Thyroid gland (tissue), 4 donors: ENCODE measurements at regions not wholly inside any gene's neighbourhood (a gene's known extent, or its start where the extent isn't known, plus 50 kb on each side); places are given as distances from the start of the nearest gene placed in this dataset.

Source experiments
- DNase-seq, 2 donors: peaks; one replicate each; pipeline ENCODE4 v3.0.0-alpha.2; 2019
- H3K27ac ChIP-seq, 3 donors: fragments of 200-600 bp; sonication (generic); 1 replicate in 2 of 3; 2 replicates in 1 of 3; pipeline ENCODE4 v1.5.1; 2016 to 2019; ENCODE audit warnings: mild to moderate bottlenecking in 1 of 3, moderate library complexity in 1 of 3
- H3K27me3 ChIP-seq: fragments of 200-600 bp; sonication (generic); one replicate; pipeline ENCODE4 v1.5.1; 2019
- H3K36me3 ChIP-seq, 2 donors: fragments of 200-600 bp; sonication (generic); one replicate each; pipeline ENCODE4 v1.5.1; 2016 to 2019
- H3K4me1 ChIP-seq, 2 donors: fragments of 200-600 bp; sonication (generic); one replicate each; pipeline ENCODE4 v1.5.1; 2017 to 2019
- H3K4me3 ChIP-seq, 3 donors: fragments of 200-600 bp; sonication (generic); replicated peaks in 1 of 3; 1 replicate in 2 of 3; 2 replicates in 1 of 3; pipeline ENCODE4 v1.5.1; 2016; ENCODE audit warnings: mild to moderate bottlenecking in 1 of 3
- H3K9me3 ChIP-seq: fragments of 200-600 bp; sonication (generic); one replicate; pipeline ENCODE4 v1.5.1; 2017
- CTCF ChIP-seq, 6 experiments: fragments of 200-600 bp in 3 of 6; fragments of 450-650 bp in 3 of 6; sonication (generic) in 3 of 6; IDR thresholded peaks; one replicate each; pipeline ENCODE4 v1.5.1; 2016 to 2019; ENCODE audit warnings: antibody characterized with exemption in 6 of 6, mild to moderate bottlenecking in 2 of 6, inconsistent platforms in 1 of 6, moderate library complexity in 1 of 6
- POLR2A ChIP-seq, 2 donors: fragments of 450-650 bp; IDR thresholded peaks; one replicate each; pipeline ENCODE4 v1.6.1; 2017; ENCODE audit warnings: antibody characterized with exemption in 2 of 2, mild to moderate bottlenecking in 2 of 2, moderate library complexity in 1 of 2
- whole genome bisulfite sequencing, 2 donors: methylation state at CpG; one replicate each; pipeline ENCODE4 v1.1.5; 2017; 5-methylcytosine and 5-hydroxymethylcytosine counted together
- intact Hi-C: fragments of 100-400 bp; cut with DNase I; formaldehyde crosslinking; loops from one replicate; pipeline ENCODE4 v1.15.1; 2023

- TF ChIP-seq CTCF (IDR thresholded peaks at IDR 0.05), result no peak
- TF ChIP-seq POLR2A (IDR thresholded peaks at IDR 0.05), result no peak
- Histone ChIP-seq H3K36me3 (no peaks in the 10 kb centered on the region), H3K27me3 (no peaks in the 10 kb centered on the region), H3K4me1 (peaks cover 6 to 32% of the 10 kb centered on the region in 2 donors), H3K4me3 (no peak overlapping the region), H3K27ac (no peak overlapping the region), H3K9me3 (no peaks in the 10 kb centered on the region)
- intact Hi-C loops, result no loop called here
- DNase-seq, result peak; percentile 60
- 81 to 86% methylated on average over 1 of the region's 1 CpG for WGBS, 2 donors
These were observed 54.6 kb downstream of the ZFP36L2 start for GRCh38 chr2:43171789-43172188.

GRCh38 chr2:43170405-43171105, 55.9 kb downstream of the ZFP36L2 start:
- H3K9me3 ChIP-seq, result no peaks in the 10 kb centered on the region
- intact Hi-C loops, result no loop called here
- no peaks in the 10 kb centered on the region for H3K36me3 ChIP-seq
- 81 to 86% methylated on average over 14 to 21 of the region's 21 CpGs for WGBS, 2 donors
- no peak for DNase-seq
- H3K4me3 ChIP-seq, result no peak overlapping the region
- no peaks in the 10 kb centered on the region for H3K27me3 ChIP-seq
- peak overlapping the region in 1 of 3 donors; percentile 50 for H3K27ac ChIP-seq
- no peak for TF ChIP-seq POLR2A (IDR thresholded peaks at IDR 0.05)
- no peak for TF ChIP-seq CTCF (IDR thresholded peaks at IDR 0.05)
- peaks cover 6 to 32% of the 10 kb centered on the region in 2 donors for H3K4me1 ChIP-seq

- DNase-seq, result no peak
- H3K36me3 ChIP-seq, result no peaks in the 10 kb centered on the region
- no peaks in the 10 kb centered on the region for H3K9me3 ChIP-seq
- H3K4me3 ChIP-seq, result no peak overlapping the region
- intact Hi-C loops, result no loop called here
- H3K27me3 ChIP-seq, result no peaks in the 10 kb centered on the region
- H3K4me1 ChIP-seq, result peaks cover 6 to 32% of the 10 kb centered on the region in 2 donors
- H3K27ac ChIP-seq, result peak overlapping the region in 2 of 3 donors; percentile 45 to 50
- TF ChIP-seq CTCF (IDR thresholded peaks at IDR 0.05) (peak in 2 of 6 experiments; percentile 6 to 40), POLR2A (IDR thresholded peaks at IDR 0.05) (no peak)
- WGBS, 2 donors, result 57 to 77% methylated on average over 9 of the region's 9 CpGs
These were observed 56.4 kb downstream of the ZFP36L2 start for GRCh38 chr2:43169987-43170386.

- no peaks in the 10 kb centered on the region for H3K36me3 ChIP-seq
- peaks cover 6 to 32% of the 10 kb centered on the region in 2 donors for H3K4me1 ChIP-seq
- intact Hi-C loops, result no loop called here
- H3K27me3 ChIP-seq, result no peaks in the 10 kb centered on the region
- no peak overlapping the region for H3K4me3 ChIP-seq
- peak; percentile 37 to 51 for DNase-seq
- TF ChIP-seq CTCF (IDR thresholded peaks at IDR 0.05), result no peak
- peak overlapping the region; percentile 44 to 50 (median 45) for H3K27ac ChIP-seq
- 61 to 79% methylated on average over 15 to 24 of the region's 24 CpGs for WGBS, 2 donors
- no peaks in the 10 kb centered on the region for H3K9me3 ChIP-seq
These were observed 57.1 kb downstream of the ZFP36L2 start for GRCh38 chr2:43169099-43169945.

GRCh38 chr2:43168016-43168369, 58.4 kb downstream of the ZFP36L2 start:
- Histone ChIP-seq H3K4me3 (no peak overlapping the region), H3K27ac (peak overlapping the region in 1 of 3 donors; percentile 23), H3K9me3 (no peaks in the 10 kb centered on the region), H3K27me3 (no peaks in the 10 kb centered on the region), H3K36me3 (no peaks in the 10 kb centered on the region), H3K4me1 (peaks cover 6 to 32% of the 10 kb centered on the region in 2 donors)
- TF ChIP-seq POLR2A (IDR thresholded peaks at IDR 0.05) (no peak), CTCF (IDR thresholded peaks at IDR 0.05) (no peak)
- DNase-seq, result no peak
- 83% methylated on average over 1 of the region's 1 CpG; no CpG with 5 or more reads in 1 of the 2 donors for WGBS, 2 donors
- intact Hi-C loops, result no loop called here
